ENCODE measurements at regions not wholly inside any gene's neighbourhood (a gene's known extent, or its start where the extent isn't known, plus 50 kb on each side); places are given as distances from the start of the nearest gene placed in this dataset.

- Histone ChIP-seq H3K36me3 (ENCODE audit: control insufficient read depth, insufficient read depth, low read length) (no peaks in the 10 kb centered on the region), H3K27me3 (ENCODE audit: control insufficient read depth, insufficient read depth, low read length) (no peaks in the 10 kb centered on the region), H3K4me3 (ENCODE audit: low read depth, low read length) (no peak overlapping the region)
- TF ChIP-seq, protein P1, sequence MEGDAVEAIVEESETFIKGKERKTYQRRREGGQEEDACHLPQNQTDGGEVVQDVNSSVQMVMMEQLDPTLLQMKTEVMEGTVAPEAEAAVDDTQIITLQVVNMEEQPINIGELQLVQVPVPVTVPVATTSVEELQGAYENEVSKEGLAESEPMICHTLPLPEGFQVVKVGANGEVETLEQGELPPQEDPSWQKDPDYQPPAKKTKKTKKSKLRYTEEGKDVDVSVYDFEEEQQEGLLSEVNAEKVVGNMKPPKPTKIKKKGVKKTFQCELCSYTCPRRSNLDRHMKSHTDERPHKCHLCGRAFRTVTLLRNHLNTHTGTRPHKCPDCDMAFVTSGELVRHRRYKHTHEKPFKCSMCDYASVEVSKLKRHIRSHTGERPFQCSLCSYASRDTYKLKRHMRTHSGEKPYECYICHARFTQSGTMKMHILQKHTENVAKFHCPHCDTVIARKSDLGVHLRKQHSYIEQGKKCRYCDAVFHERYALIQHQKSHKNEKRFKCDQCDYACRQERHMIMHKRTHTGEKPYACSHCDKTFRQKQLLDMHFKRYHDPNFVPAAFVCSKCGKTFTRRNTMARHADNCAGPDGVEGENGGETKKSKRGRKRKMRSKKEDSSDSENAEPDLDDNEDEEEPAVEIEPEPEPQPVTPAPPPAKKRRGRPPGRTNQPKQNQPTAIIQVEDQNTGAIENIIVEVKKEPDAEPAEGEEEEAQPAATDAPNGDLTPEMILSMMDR (IDR thresholded peaks at IDR 0.05; ENCODE audit: insufficient read depth, low read length, poor library complexity, severe bottlenecking) = no peak
- no peak for DNase-seq (ENCODE audit: low read depth)
Measured at GRCh38 chr13:73133531-73133930, 74.7 kb downstream of the KLF5 start.

GRCh38 chr13:73131247-73131646, 72.4 kb downstream of the KLF5 start:
- TF ChIP-seq, protein P1 (IDR thresholded peaks at IDR 0.05; ENCODE audit: insufficient read depth, low read length, poor library complexity, severe bottlenecking) = no peak
- no peak for DNase-seq (ENCODE audit: low read depth)
- Histone ChIP-seq H3K27me3 (ENCODE audit: control insufficient read depth, insufficient read depth, low read length) (no peaks in the 10 kb centered on the region), H3K36me3 (ENCODE audit: control insufficient read depth, insufficient read depth, low read length) (no peaks in the 10 kb centered on the region), H3K4me3 (ENCODE audit: low read depth, low read length) (no peak overlapping the region)

DNA sequence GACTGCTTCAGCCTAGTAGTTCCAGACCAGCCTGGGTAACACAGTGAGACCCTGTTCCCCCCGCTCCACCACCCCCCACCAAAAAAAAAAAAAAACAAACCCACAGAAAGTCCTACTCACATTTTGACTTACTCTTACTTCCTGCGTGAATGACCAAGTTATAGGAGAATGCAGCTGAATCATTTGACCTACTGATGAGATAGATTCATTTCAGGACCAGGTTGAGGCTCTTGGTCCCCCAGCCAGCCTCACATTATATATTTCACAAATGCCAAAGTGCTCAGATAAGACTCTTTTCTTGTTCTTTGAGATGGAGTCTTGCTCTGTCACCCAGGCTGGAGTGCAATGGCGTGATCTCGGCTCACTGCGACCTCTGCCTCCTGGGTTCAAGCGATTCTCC, 70.2 kb downstream of the KLF5 start:
- DNase-seq (ENCODE audit: low read depth) = no peak
- Histone ChIP-seq H3K4me3 (ENCODE audit: low read depth, low read length) (no peak overlapping the region), H3K27me3 (ENCODE audit: control insufficient read depth, insufficient read depth, low read length) (no peaks in the 10 kb centered on the region), H3K36me3 (ENCODE audit: control insufficient read depth, insufficient read depth, low read length) (no peaks in the 10 kb centered on the region)
- TF ChIP-seq, protein P1 (IDR thresholded peaks at IDR 0.05; ENCODE audit: insufficient read depth, low read length, poor library complexity, severe bottlenecking) = no peak

All from kidney epithelial cell (primary cell).